Lower lobe of right lung (tissue), 2 donors: ENCODE measurements at regions not wholly inside any gene's neighbourhood (a gene's known extent, or its start where the extent isn't known, plus 50 kb on each side); places are given as distances from the start of the nearest gene placed in this dataset.

Source experiments
- ATAC-seq, 2 donors: fragments of 200-7000 bp; cut with Tn5 transposase; one replicate each; pipeline ENCODE4 v1.9.1; 2020 to 2022; ENCODE audit warnings: mild to moderate bottlenecking in 2 of 2, moderate library complexity in 2 of 2
- DNase-seq: peaks from one replicate; pipeline ENCODE4 v3.0.0-alpha.2; 2020
- H3K27ac ChIP-seq: fragments of 200-600 bp; one replicate; pipeline ENCODE4 v1.8.0; 2022
- H3K27me3 ChIP-seq: fragments of 200-600 bp; one replicate; pipeline ENCODE4 v1.8.0; 2022; ENCODE audit warnings: low read depth
- H3K36me3 ChIP-seq: fragments of 200-600 bp; one replicate; pipeline ENCODE4 v1.8.0; 2022; ENCODE audit warnings: mild to moderate bottlenecking
- H3K4me1 ChIP-seq: fragments of 200-600 bp; one replicate; pipeline ENCODE4 v1.8.0; 2022
- H3K4me3 ChIP-seq: fragments of 200-600 bp; one replicate; pipeline ENCODE4 v1.8.0; 2022; ENCODE audit warnings: mild to moderate bottlenecking
- H3K9me3 ChIP-seq: fragments of 200-600 bp; one replicate; pipeline ENCODE4 v1.8.0; 2022
- CTCF ChIP-seq: fragments of 200-600 bp; IDR thresholded peaks from one replicate; pipeline ENCODE4 v1.8.0; 2022; ENCODE audit warnings: antibody characterized with exemption, mild to moderate bottlenecking
- intact Hi-C: fragments of 100-400 bp; cut with DNase I; formaldehyde crosslinking; loops from one replicate; pipeline ENCODE4 v1.11.0; 2022
- donor health status: DM: no; HTN: yes; CAD: no; lungs with severe emphysema.

- Histone ChIP-seq H3K9me3 (no peaks in the 10 kb centered on the region), H3K27me3 (no peaks in the 10 kb centered on the region), H3K4me1 (no peaks in the 10 kb centered on the region), H3K36me3 (no peaks in the 10 kb centered on the region), H3K27ac (no peak overlapping the region), H3K4me3 (no peak overlapping the region)
- DNase-seq: no peak
- intact Hi-C loops: no loop called here
- ATAC-seq: no peak
- TF ChIP-seq CTCF: no peak
These were observed 292.7 kb downstream of the HAPSTR1 start for GRCh38 chr16:9384141-9384540.

GRCh38 chr16:9389543-9390207 is 298.2 kb downstream of the HAPSTR1 start:
- no peaks in the 10 kb centered on the region for H3K27me3 ChIP-seq
- ATAC-seq (no peak), DNase-seq (no peak)
- no peaks in the 10 kb centered on the region for H3K36me3 ChIP-seq
- TF ChIP-seq CTCF: no peak
- no peak overlapping the region for H3K27ac ChIP-seq
- no peak overlapping the region for H3K4me3 ChIP-seq
- H3K4me1 ChIP-seq: no peaks in the 10 kb centered on the region
- no peaks in the 10 kb centered on the region for H3K9me3 ChIP-seq
- intact Hi-C loops: no loop called here

GRCh38 chr16:9392956-9393355 is 301.5 kb downstream of the HAPSTR1 start:
- no peaks in the 10 kb centered on the region for H3K36me3 ChIP-seq
- H3K27ac ChIP-seq: no peak overlapping the region
- peaks cover 4% of the 10 kb centered on the region for H3K4me1 ChIP-seq
- DNase-seq (no peak), ATAC-seq (no peak)
- H3K27me3 ChIP-seq: no peaks in the 10 kb centered on the region
- no peaks in the 10 kb centered on the region for H3K9me3 ChIP-seq
- no peak overlapping the region for H3K4me3 ChIP-seq
- intact Hi-C loops: no loop called here
- TF ChIP-seq CTCF: no peak

GRCh38 chr16:9393591-9393990 is 302.1 kb downstream of the HAPSTR1 start:
- Histone ChIP-seq H3K4me3 (no peak overlapping the region), H3K27ac (no peak overlapping the region), H3K4me1 (peaks cover 4% of the 10 kb centered on the region), H3K27me3 (no peaks in the 10 kb centered on the region), H3K9me3 (no peaks in the 10 kb centered on the region), H3K36me3 (no peaks in the 10 kb centered on the region)
- DNase-seq (no peak), ATAC-seq (no peak)
- no peak for TF ChIP-seq CTCF
- intact Hi-C loops: no loop called here

GRCh38 chr16:9395958-9396359 is 304.5 kb downstream of the HAPSTR1 start:
- Histone ChIP-seq H3K9me3 (no peaks in the 10 kb centered on the region), H3K27me3 (no peaks in the 10 kb centered on the region), H3K36me3 (no peaks in the 10 kb centered on the region), H3K4me1 (peaks cover 4% of the 10 kb centered on the region), H3K4me3 (no peak overlapping the region), H3K27ac (no peak overlapping the region)
- DNase-seq (no peak), ATAC-seq (no peak)
- intact Hi-C loops: no loop called here
- TF ChIP-seq CTCF: no peak
